MM.1S (cell line): ENCODE measurements at regions not wholly inside any gene's neighbourhood (a gene's known extent, or its start where the extent isn't known, plus 50 kb on each side); places are given as distances from the start of the nearest gene placed in this dataset.
"Not testable (repeated sequence)": the region's sequence is repeated elsewhere in the genome, so short reads cannot be mapped to it uniquely, and the experiment has no call there.

Source experiments
- EZH2 ChIP-seq: fragments of 300-600 bp; sonication (generic); optimal IDR thresholded peaks from 2 replicates; pipeline ENCODE3; 2017; ENCODE audit warnings: low read depth, mild to moderate bottlenecking, antibody characterized with exemption, low read length, mixed read lengths
- EZH2phosphoT487 ChIP-seq: fragments of 300-600 bp; sonication (generic); IDR thresholded peaks from 2 replicates; pipeline ENCODE4 v1.6.1; 2018; ENCODE audit warnings: antibody characterized with exemption, low read length
- TF ChIP-seq, protein P1 (sequence below): fragments of 300-600 bp; sonication (generic); IDR thresholded peaks from 2 replicates; pipeline ENCODE4 v1.5.1; 2016; ENCODE audit warnings: antibody characterized with exemption, low read length, mixed read lengths

DNA sequence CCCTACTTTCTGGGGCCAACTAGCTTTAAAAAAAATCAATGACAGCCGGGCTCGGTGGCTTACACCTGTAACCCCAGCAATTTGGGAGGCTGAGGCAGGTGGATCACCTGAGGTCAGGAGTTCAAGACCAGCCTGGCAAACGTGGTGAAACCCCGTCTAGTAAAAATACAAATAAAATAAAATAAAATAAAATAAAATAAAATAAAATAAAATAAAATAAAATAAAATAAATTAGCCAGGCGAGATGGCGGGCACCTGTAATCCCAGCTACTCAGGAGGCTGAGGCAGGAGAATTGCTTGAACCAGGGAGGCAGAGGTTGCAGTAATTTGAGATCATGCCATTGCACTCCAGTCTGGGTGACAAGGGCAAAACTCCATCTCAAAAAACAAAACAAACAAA lies 443.9 kb upstream of the CDH10 start:
- TF ChIP-seq, protein P1, sequence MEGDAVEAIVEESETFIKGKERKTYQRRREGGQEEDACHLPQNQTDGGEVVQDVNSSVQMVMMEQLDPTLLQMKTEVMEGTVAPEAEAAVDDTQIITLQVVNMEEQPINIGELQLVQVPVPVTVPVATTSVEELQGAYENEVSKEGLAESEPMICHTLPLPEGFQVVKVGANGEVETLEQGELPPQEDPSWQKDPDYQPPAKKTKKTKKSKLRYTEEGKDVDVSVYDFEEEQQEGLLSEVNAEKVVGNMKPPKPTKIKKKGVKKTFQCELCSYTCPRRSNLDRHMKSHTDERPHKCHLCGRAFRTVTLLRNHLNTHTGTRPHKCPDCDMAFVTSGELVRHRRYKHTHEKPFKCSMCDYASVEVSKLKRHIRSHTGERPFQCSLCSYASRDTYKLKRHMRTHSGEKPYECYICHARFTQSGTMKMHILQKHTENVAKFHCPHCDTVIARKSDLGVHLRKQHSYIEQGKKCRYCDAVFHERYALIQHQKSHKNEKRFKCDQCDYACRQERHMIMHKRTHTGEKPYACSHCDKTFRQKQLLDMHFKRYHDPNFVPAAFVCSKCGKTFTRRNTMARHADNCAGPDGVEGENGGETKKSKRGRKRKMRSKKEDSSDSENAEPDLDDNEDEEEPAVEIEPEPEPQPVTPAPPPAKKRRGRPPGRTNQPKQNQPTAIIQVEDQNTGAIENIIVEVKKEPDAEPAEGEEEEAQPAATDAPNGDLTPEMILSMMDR: not testable (repeated sequence)
- not testable (repeated sequence) for TF ChIP-seq EZH2, EZH2phosphoT487
